GM18502 (cell line): ENCODE measurements at regions not wholly inside any gene's neighbourhood (a gene's known extent, or its start where the extent isn't known, plus 50 kb on each side); places are given as distances from the start of the nearest gene placed in this dataset.
"Not testable (repeated sequence)": the region's sequence is repeated elsewhere in the genome, so short reads cannot be mapped to it uniquely, and the experiment has no call there.

Experiments used
- ATAC-seq: cut with Tn5 transposase; IDR thresholded peaks from one replicate; pipeline ENCODE4 v1.9.1; 2021; ENCODE audit warnings: mild to moderate bottlenecking; ENCODE audit not compliant: unreplicated experiment, poor library complexity

DNA sequence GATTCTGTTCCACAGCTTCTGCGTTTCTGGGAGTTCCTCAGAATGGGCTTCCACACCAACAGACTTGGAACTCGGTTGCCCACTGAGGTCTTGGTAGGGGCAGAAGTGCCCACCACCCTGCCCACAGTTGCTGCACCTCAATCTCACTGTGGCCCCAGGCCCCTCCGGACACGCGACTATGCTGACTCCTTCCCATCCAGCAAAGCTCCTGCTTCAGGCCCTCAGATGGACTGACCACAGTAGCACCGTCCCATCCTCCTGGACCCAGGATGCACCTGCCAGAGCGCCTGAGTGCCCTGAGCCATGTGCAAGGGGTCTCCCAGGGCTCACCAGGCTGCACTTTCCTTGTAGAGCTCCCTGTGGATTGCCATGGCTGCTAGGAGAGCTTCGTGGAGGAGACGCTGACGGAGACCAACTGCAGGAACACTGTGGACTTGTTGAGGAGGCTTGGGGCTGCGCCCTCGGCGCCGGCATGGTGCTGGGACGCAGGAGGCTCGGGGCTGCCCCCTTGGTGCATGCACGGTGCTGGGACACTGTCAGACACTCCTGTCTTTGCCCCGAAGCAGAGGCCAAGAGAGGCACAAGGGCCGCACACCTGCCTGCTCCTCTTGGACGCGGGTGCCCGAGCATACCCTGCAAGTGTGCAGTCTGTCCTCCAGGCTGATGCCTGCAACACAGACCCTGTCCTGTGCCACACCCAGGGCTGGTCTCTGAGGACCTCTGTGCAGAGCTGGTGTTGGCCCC is 201.3 kb downstream of the LIPI start:
- ATAC-seq, result not testable (repeated sequence)

DNA sequence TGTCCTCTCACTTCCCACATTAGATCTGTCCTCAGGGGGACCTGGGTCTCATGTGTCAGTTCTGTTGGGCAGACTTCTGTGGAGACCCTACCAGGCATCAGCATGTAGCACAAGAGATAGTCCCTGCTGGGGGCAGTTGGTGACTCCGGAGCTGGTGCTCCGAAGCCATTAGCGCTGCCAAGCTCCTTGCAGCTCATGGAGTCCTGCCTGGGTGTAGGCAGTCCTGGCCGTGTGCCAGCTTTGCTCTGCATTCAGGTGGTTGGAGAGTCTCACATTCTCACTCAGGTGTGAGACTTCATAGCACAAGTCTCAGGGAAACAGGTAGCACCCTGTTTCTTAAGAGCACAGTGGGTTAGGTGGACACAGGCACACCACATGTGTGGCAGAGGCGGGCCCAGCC is 202.3 kb downstream of the LIPI start:
- ATAC-seq, result not testable (repeated sequence)

DNA sequence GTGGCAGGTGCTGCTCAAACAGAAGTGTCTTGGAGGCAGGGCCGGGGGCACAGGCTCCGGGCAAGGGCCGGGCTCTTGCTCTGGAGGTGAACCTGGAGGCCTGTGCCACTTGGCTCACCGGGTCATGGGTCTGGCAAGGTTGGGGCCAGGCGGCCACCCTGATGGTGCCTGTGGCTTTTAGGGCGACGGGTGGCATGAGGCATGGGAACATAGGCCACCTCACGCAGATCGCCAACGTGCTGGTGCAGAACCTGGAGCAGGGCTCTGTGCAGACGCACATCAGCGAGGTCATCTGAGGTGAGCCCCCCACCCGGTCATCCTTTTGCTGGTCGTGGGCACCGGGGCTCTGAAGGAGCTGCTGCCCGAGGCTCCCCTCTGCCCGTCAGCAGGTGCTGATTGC is 202.7 kb downstream of the LIPI start:
- ATAC-seq, result not testable (repeated sequence)

DNA sequence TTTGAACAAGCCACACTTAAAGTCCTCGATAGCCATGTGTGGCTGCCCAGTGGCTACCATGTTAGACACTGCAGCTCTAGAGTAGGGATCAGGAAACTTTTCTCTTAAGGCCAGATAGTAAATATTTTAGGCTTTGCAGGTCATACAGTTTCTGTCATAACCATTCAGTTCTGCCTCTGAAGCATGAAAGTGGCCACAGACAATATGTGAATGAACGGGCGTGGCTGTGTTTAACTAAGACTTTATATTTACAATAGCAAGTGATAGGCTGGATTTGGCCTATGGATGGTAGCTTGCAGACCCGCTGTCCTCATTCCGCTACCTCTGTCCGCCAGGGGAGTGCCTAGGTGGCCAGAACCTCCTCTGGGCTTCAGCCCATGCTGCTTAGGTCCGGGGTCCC is 204.6 kb downstream of the LIPI start:
- not testable (repeated sequence) for ATAC-seq

GRCh38 chr21:13986996-13987958 is 223.5 kb downstream of the LIPI start:
- not testable (repeated sequence) for ATAC-seq

- ATAC-seq, result not testable (repeated sequence)
These were observed 224.6 kb downstream of the LIPI start for GRCh38 chr21:13985865-13986863.

- not testable (repeated sequence) for ATAC-seq
These were observed 225.5 kb downstream of the LIPI start for GRCh38 chr21:13985137-13985864.

DNA sequence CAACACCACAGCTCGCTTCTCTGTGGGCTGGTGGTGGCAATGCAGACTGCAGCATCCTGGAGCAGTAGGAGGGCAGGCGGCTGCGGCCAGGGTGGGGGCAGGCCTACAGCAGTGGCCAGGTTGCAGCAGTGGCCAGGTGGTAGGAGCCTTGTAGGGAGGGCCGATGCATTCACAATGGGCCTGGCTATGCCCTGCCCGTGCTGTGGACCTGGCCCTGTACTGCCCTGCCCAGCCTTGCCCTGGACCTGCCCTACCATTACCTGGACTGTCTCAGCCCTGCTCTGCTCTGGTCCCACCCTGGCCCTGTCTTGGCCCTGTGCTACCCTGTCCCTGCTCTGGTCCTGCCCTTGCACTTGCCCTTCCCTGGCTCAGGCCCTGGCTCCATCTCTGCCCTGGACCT is 226.0 kb downstream of the LIPI start:
- not testable (repeated sequence) for ATAC-seq

DNA sequence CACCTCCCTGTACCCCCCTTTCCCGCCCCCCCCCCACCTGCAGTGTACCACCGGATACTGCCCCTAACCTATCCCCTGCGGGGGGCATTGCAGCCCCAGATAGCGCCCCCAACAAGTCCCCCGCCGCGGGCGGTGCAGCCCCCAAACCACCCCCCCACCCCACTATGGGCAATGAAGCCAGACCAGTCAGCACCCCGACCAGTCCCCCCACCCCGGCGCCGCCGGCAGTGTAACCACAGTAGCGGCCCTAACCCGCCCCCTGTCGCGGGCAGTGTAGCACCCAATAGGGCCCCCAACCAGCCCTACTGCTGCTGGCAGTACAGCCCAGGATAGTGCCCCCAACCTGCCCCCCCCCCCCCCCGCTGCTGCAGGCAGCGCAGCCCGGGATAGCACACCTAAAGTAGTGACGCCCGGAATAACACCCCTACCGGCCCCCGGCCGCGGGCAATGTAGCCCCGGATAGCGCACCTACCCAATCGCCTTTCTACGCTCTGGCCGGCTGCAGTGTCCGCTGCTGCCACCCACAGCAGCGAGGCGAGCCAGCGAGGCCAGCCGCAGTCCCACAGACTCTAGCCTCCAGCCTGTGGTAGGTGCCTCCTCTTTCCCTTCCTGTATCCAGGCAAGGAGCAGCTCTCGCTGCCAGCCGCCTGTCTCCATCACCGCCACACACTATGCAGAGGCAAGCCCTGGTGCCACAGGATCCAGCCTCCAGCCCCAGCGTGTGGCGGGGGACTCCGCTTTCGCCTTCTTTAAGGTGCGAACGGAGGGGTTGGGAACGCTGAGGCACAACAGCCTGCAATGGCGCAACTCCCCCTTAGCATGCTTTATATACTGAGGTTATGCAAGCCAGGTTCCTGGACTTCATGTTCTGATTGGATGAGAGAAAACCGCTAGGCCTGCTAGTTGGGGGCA is 229.3 kb downstream of the LIPI start:
- not testable (repeated sequence) for ATAC-seq

DNA sequence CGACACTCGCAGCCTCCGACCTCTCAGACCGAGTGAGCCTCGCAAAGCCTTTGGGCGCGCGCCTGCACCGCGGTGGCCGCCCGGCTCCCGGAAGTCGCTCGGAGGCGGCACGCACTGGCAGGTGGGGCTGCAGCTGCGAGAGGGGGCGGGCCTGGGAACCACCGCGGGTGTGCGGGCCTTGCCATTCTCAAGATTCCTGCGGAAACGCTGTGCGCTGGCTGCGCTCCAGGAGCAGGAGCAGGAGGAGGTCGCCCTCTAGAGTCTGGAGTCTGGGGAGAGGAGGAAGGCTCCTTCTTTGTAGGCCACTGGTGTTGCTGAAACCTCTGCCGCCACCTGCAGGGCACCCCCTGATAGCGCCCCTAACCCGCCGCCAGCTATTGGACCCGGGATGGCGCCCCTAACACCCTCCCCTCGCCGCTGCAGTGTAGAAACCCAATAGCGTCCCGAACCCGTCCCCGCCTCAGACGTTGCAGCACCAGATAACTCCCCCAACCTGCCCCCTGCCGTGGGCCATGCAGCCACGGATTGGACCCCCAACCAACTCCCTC is 230.6 kb downstream of the LIPI start:
- peak; percentile 97 for ATAC-seq

- peak; percentile 32 for ATAC-seq
These were observed 231.1 kb downstream of the LIPI start for GRCh38 chr21:13979608-13980007.

DNA sequence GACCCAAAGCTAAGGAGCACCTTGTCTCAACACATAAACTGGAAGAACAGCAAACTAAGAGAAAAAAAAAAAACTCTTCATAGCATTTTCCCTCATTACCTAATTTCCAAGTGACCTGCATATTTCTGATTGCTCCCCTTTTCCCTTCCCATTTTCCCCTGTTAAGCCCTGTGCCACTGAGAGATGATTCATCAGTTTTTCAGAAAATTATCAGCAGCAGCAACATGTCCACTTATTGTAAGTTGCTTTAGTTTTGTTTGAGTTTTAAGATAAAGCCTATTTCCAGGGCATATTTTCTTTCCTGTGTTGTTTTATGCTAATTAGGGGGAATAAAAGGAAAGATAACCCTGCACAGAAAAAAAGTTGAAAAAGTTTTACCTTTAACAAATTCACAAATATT is 236.2 kb downstream of the LIPI start:
- not testable (repeated sequence) for ATAC-seq

GRCh38 chr21:13969853-13970252 is 240.9 kb downstream of the LIPI start:
- not testable (repeated sequence) for ATAC-seq

- not testable (repeated sequence) for ATAC-seq
These were observed 241.8 kb downstream of the LIPI start for GRCh38 chr21:13969002-13969401.

DNA sequence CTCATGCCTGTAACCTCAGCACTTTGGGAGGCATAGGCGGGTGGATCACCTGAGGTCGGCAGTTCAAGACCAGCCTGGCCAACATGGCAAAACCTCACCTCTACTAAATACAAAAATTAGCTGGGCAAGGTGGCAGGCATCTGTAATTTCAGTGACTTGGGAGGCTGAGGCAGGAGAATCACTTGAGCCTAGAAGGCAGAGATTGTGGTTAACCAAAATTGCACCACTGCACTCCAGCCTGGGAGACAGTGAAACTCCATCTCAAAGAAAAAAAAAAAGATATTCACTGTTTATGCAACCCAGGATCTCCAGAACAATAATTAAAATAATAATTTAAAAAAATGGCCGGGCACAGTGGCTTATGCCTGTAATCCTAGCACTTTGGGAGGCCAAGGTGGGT is 247.5 kb downstream of the LIPI start:
- not testable (repeated sequence) for ATAC-seq

- no peak for ATAC-seq
These were observed 273.5 kb downstream of the LIPI start for GRCh38 chr21:13937236-13937635.

GRCh38 chr21:13936033-13936937 is 274.5 kb downstream of the LIPI start:
- not testable (repeated sequence) for ATAC-seq
